Hematopoietic multipotent progenitor cell treated with erythropoietin and hydrocortisone succinate and interleukin-3 and kit ligand, for 15 days (in vitro differentiated cells): ENCODE measurements at regions not wholly inside any gene's neighbourhood (a gene's known extent, or its start where the extent isn't known, plus 50 kb on each side); places are given as distances from the start of the nearest gene placed in this dataset.
"Not testable (repeated sequence)": the region's sequence is repeated elsewhere in the genome, so short reads cannot be mapped to it uniquely, and the experiment has no call there.

Experiments
- DNase-seq: peaks from one replicate; pipeline ENCODE4 v3.0.0-alpha.2; 2015; ENCODE audit warnings: low spot score

GRCh38 chr15:98088307-98088945 is 127.9 kb downstream of the ARRDC4 start:
- not testable (repeated sequence) for DNase-seq

GRCh38 chr15:98089352-98089751 is 128.8 kb downstream of the ARRDC4 start:
- not testable (repeated sequence) for DNase-seq

GRCh38 chr15:98097986-98098385 is 137.5 kb downstream of the ARRDC4 start:
- not testable (repeated sequence) for DNase-seq

- DNase-seq: not testable (repeated sequence)
These were observed 140.1 kb downstream of the ARRDC4 start for GRCh38 chr15:98100606-98101005.

GRCh38 chr15:98103570-98103969 is 143.1 kb downstream of the ARRDC4 start:
- DNase-seq: no peak

GRCh38 chr15:98104386-98105151 is 144.1 kb downstream of the ARRDC4 start:
- DNase-seq: not testable (repeated sequence)

- DNase-seq: not testable (repeated sequence)
These were observed 146.2 kb downstream of the ARRDC4 start for GRCh38 chr15:98106615-98107194.

- no peak for DNase-seq
These were observed 151.3 kb downstream of the ARRDC4 start for GRCh38 chr15:98111806-98112205.

GRCh38 chr15:98113327-98113726 is 152.8 kb downstream of the ARRDC4 start:
- DNase-seq: no peak

- no peak for DNase-seq
These were observed 160.1 kb downstream of the ARRDC4 start for GRCh38 chr15:98120561-98120960.

- DNase-seq: no peak
These were observed 161.0 kb downstream of the ARRDC4 start for GRCh38 chr15:98121536-98121935.

GRCh38 chr15:98121957-98122356 is 161.5 kb downstream of the ARRDC4 start:
- no peak for DNase-seq

GRCh38 chr15:98123297-98123696 is 162.8 kb downstream of the ARRDC4 start:
- no peak for DNase-seq

GRCh38 chr15:98123834-98124233 is 163.3 kb downstream of the ARRDC4 start:
- DNase-seq: no peak

- DNase-seq: no peak
These were observed 164.1 kb downstream of the ARRDC4 start for GRCh38 chr15:98124581-98124980.

- no peak for DNase-seq
These were observed 166.0 kb downstream of the ARRDC4 start for GRCh38 chr15:98126326-98127085.

- no peak for DNase-seq
These were observed 167.1 kb downstream of the ARRDC4 start for GRCh38 chr15:98127586-98127985.

- DNase-seq: no peak
These were observed 171.4 kb downstream of the ARRDC4 start for GRCh38 chr15:98131924-98132323.

GRCh38 chr15:98134905-98135304 is 174.4 kb downstream of the ARRDC4 start:
- no peak for DNase-seq

GRCh38 chr15:98138910-98139309 is 178.4 kb downstream of the ARRDC4 start:
- no peak for DNase-seq

- no peak for DNase-seq
These were observed 178.8 kb downstream of the ARRDC4 start for GRCh38 chr15:98139337-98139736.

- DNase-seq: no peak
These were observed 182.1 kb downstream of the ARRDC4 start for GRCh38 chr15:98142572-98142971.
